ENCODE measurements at regions not wholly inside any gene's neighbourhood (a gene's known extent, or its start where the extent isn't known, plus 50 kb on each side); places are given as distances from the start of the nearest gene placed in this dataset.

DNA sequence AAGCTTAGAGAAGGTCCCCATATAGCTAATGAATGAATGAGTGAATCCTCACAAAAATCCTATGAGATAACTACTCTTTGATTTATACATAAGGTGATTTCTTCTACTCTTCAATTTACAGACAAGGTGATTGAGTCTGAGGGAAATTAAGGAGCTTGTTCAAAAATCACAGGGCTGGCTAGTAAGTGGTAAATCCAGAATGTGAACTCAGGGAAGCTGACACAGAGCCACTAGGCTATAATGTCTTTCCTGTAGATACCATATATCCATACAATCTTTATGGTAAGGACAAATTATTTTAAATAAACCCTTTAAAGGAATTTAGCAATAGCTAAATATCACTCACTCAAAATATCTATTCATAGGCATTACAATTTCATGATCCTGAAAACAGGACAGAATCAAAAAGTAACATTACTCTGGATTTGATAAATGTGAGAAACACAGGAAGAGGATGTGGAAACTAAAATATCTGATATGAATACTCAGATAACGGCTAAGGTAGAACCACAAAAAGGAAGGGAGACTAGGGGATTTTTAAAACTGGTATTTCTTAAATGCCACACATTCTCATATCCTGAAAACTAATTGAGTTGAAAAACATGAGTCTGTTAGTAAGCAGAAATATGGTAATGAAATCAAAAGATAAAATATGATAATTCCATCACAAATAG is 108.2 kb downstream of the NBPF12 start:
- TF ChIP-seq CTCF (IDR thresholded peaks at IDR 0.05; ENCODE audit: extremely low read depth in 1 of 2, insufficient read depth in 1 of 2, low read depth in 1 of 2, low read length in 2 of 2) = no peak
- TF ChIP-seq POLR2A (IDR thresholded peaks at IDR 0.05; ENCODE audit: low read depth, low read length) = no peak
- TF ChIP-seq FOS (IDR thresholded peaks at IDR 0.05; ENCODE audit: borderline replicate concordance, insufficient read depth, low read length) = no peak
- TF ChIP-seq POLR2AphosphoS5 (IDR thresholded peaks at IDR 0.05; ENCODE audit: insufficient read depth, low read depth, low read length) = no peak
- no peak for TF ChIP-seq EZH2 (IDR thresholded peaks at IDR 0.05; ENCODE audit: borderline replicate concordance, low read depth, low read length, severe bottlenecking)
- no peak for TF ChIP-seq MAX (IDR thresholded peaks at IDR 0.05; ENCODE audit: insufficient read depth, insufficient read length)
- no peak for TF ChIP-seq JUN (IDR thresholded peaks at IDR 0.05; ENCODE audit: borderline replicate concordance, insufficient read depth, insufficient read length, low read depth)
